ACC112 (cell line): ENCODE measurements at regions not wholly inside any gene's neighbourhood (a gene's known extent, or its start where the extent isn't known, plus 50 kb on each side); places are given as distances from the start of the nearest gene placed in this dataset.
"Not testable (repeated sequence)": the region's sequence is repeated elsewhere in the genome, so short reads cannot be mapped to it uniquely, and the experiment has no call there.

Source experiments
- H2AFZ ChIP-seq: fragments of 200-600 bp; sonication (generic); one replicate; pipeline ENCODE4 v1.6.0; 2017; ENCODE audit warnings: antibody characterized with exemption, low read length; ENCODE audit not compliant: unreplicated experiment
- H3K27ac ChIP-seq: fragments of 200-600 bp; sonication (generic); 2 replicates; pipeline ENCODE4 v1.5.1; 2014; ENCODE audit warnings: low read depth, mild to moderate bottlenecking, antibody characterized with exemption, low read length, moderate library complexity
- H3K27me3 ChIP-seq: fragments of 200-600 bp; sonication (generic); 2 replicates; pipeline ENCODE4 v1.6.1; 2014; ENCODE audit warnings: mild to moderate bottlenecking, antibody characterized with exemption, low read length, moderate library complexity, mixed read lengths; ENCODE audit not compliant: insufficient read depth
- H3K36me3 ChIP-seq: fragments of 200-600 bp; sonication (generic); 2 replicates; pipeline ENCODE4 v1.6.1; 2016; ENCODE audit warnings: mild to moderate bottlenecking, antibody characterized with exemption, low read length, moderate library complexity, mixed read lengths; ENCODE audit not compliant: insufficient read depth
- H3K4me1 ChIP-seq: fragments of 200-600 bp; sonication (generic); one replicate; pipeline ENCODE4 v1.6.1; 2016; ENCODE audit warnings: low read length, mixed read lengths; ENCODE audit not compliant: insufficient read depth, unreplicated experiment, control insufficient read depth
- H3K4me3 ChIP-seq: fragments of 200-600 bp; sonication (generic); 2 replicates; pipeline ENCODE4 v1.5.1; 2014; ENCODE audit warnings: mild to moderate bottlenecking, low read depth, low read length
- H3K79me2 ChIP-seq: fragments of 200-600 bp; sonication (generic); one replicate; pipeline ENCODE4 v1.6.0; 2016; ENCODE audit warnings: low read length; ENCODE audit not compliant: control insufficient read depth, unreplicated experiment, insufficient read depth

DNA sequence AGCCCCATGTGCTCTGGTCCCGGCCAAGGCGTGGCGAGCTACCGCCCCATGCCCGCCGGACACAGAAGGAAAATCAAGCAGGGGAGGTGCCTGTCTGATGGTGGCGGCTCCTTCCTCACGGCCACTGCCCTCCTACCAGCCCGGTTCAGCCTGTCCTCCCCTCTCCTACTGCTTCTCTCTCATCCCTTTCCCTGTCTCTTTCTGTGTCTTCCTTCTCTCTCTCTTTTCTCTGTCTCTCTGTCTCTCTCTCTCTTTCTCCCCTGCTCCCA is 279.1 kb downstream of the ASMT start:
- no peaks in the 10 kb centered on the region for H3K4me1 ChIP-seq

DNA sequence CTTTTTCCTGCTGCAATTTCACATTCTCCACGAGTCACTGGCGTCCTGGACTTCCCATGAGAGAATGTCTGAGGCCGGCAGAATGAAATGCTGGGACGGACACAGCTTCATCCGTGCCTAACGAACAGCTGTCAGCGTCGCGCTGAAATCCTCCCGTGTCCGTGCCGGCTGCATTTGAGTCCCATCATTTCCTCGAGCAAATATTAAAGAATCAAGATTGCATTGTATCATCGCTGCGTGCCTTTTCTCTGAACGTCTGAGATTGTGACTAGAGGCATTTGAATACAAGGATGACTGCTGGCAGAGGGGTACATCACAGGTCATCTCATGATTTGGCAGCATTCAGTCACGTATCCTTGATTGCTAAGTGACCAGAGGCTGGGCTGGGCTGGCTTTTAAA is 279.9 kb downstream of the ASMT start:
- Histone ChIP-seq H3K4me1 (no peaks in the 10 kb centered on the region), H3K27me3 (no peaks in the 10 kb centered on the region), H3K27ac (no peak overlapping the region), H3K36me3 (no peaks in the 10 kb centered on the region), H3K4me3 (no peak overlapping the region), H2AFZ (no peak overlapping the region), H3K79me2 (no peaks in the 10 kb centered on the region)

More for the DNA sequence above, 279.1 kb downstream of the ASMT start:
- Histone ChIP-seq H2AFZ (no peak overlapping the region), H3K36me3 (no peaks in the 10 kb centered on the region), H3K79me2 (no peaks in the 10 kb centered on the region), H3K4me3 (no peak overlapping the region), H3K27me3 (no peaks in the 10 kb centered on the region), H3K27ac (no peak overlapping the region)

DNA sequence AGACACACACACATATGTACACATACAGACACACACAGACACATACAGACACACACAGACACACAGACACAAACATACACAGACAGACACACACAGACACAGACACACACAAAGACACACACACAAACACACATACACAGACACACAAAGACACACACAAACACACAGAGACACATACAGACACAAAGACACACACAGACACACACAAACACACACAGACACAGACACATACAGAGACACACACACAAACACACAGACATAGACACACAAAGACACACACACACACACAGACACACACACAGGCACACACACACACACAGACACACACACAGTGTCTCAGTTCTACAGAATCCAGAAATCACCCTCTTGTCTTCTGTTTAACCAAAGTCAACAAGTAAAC is 280.7 kb downstream of the ASMT start:
- Histone ChIP-seq H3K36me3 (no peaks in the 10 kb centered on the region), H3K27ac (no peak overlapping the region), H3K27me3 (no peaks in the 10 kb centered on the region), H3K4me1 (no peaks in the 10 kb centered on the region), H3K4me3 (no peak overlapping the region), H2AFZ (no peak overlapping the region), H3K79me2 (no peaks in the 10 kb centered on the region)

DNA sequence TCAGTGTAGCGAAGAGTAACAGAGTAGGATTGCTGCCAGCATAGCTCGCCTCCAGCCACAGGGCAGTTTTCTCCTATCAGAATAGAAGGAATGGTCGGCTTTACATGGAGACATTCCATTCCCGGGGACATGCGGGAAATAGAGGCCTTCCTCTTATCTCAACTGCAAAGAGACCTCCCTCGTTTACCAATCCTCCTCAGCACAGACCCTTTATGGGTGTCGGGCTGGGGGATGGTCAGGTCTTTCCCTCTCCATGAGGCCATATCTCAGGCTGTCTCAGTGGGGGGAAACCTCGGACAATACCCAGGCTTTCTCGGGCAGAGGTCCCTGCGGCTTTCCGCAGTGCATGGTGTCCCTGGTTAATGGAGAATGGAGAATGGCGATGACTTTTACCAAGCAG is 285.0 kb downstream of the ASMT start:
- Histone ChIP-seq H3K4me3 (no peak overlapping the region), H3K27ac (no peak overlapping the region), H3K27me3 (no peaks in the 10 kb centered on the region), H3K4me1 (no peaks in the 10 kb centered on the region), H3K79me2 (no peaks in the 10 kb centered on the region), H3K36me3 (no peaks in the 10 kb centered on the region), H2AFZ (no peak overlapping the region)

DNA sequence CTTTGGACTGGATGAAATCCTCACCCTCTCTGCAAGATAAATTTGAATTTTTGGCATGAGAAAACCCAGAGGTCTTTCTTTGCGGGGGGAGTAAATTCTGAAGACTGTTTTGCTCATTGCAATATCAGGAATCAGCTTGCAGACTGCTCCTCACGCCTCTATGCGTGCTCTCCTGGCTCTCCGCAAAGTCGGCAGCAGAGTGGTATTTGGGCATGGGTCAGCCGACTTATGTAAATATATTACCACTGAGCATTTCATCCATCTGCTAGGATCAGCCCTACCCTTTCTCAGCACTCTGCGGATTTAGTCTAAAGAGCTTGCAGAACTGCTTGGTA is 288.0 kb downstream of the ASMT start:
- Histone ChIP-seq H3K27me3 (no peaks in the 10 kb centered on the region), H2AFZ (no peak overlapping the region), H3K4me1 (no peaks in the 10 kb centered on the region), H3K27ac (no peak overlapping the region), H3K36me3 (no peaks in the 10 kb centered on the region), H3K79me2 (no peaks in the 10 kb centered on the region), H3K4me3 (no peak overlapping the region)

DNA sequence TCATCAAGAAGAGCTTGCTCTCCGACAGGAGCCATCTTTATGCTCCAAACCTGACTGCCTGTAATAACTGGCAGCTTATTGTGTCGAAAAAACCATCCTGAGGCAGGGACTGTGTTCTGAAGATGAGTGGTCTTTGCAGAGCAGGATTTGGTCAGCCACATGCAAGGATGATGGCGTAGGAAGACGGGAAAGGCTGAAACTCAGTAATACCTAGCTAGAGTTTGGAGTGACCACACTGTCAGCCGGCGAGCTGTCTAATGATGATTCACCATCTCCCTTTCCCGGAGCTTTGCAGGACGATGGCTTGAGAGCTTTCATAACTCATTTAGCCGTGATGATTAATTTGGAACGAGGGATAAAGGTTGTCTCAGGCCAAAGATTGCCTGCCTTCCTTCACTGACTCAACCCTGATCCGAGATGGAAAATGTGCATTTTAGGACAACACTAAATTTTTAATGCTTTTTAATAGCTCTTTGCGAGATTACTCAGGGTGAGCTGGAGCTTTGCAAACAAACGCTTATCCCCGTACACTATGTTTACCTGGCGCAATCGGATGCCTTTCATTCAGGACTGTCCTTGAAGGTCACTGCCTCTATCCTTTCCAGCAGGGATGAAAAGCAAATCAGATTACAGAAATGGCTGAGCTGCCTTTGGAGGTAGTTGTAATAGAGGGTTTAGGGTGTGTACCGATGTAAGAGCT is 288.5 kb downstream of the ASMT start:
- no peak overlapping the region for H2AFZ ChIP-seq
- no peak overlapping the region for H3K4me3 ChIP-seq
- no peaks in the 10 kb centered on the region for H3K4me1 ChIP-seq
- H3K79me2 ChIP-seq = no peaks in the 10 kb centered on the region
- H3K27ac ChIP-seq = no peak overlapping the region
- no peaks in the 10 kb centered on the region for H3K36me3 ChIP-seq
- no peaks in the 10 kb centered on the region for H3K27me3 ChIP-seq

DNA sequence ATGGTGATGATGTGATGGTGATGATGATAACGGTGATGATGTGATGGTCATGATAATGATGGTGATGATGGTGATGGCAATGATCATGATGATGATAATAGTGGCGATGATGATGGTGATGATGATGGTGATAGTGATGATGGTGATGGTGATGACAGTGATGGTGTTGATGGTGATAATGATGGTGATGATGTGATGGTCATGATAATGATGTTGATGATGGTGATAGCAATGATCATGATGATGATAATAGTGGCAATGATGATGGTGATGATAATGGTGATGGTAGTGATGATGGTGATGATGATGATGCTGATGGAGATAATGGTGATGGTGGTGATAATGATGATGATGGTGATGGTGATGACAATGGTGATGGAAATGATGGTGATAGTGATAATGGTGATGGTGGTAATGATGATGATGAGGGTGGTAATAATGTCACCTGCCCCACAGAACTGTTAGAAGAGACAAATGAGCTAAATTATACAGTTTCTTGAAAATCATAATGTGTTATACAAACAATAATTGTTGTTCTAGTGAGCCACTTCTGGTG is 289.9 kb downstream of the ASMT start:
- Histone ChIP-seq H2AFZ (no peak overlapping the region), H3K4me1 (no peaks in the 10 kb centered on the region), H3K79me2 (no peaks in the 10 kb centered on the region), H3K4me3 (no peak overlapping the region), H3K36me3 (no peaks in the 10 kb centered on the region), H3K27me3 (no peaks in the 10 kb centered on the region), H3K27ac (no peak overlapping the region)

DNA sequence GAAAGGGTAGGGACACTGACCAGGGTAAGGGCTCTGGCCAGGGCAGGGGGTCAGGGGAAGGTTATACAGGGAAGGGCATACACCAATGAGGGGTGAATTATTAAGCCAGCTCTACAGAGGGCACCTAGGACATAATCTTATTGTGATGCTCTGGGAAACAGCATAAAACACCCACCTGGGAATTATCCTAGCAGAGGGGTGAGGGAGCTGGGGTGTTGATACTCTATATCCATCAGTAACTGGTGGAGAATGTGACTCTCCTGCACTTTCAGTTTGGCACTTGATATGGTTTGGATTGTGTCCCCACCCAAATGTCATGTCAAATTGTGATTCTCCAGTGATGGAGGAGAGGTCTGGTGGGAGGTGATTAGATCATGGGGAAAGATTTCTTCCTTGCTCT is 291.2 kb downstream of the ASMT start:
- Histone ChIP-seq H2AFZ (no peak overlapping the region), H3K36me3 (no peaks in the 10 kb centered on the region)

DNA sequence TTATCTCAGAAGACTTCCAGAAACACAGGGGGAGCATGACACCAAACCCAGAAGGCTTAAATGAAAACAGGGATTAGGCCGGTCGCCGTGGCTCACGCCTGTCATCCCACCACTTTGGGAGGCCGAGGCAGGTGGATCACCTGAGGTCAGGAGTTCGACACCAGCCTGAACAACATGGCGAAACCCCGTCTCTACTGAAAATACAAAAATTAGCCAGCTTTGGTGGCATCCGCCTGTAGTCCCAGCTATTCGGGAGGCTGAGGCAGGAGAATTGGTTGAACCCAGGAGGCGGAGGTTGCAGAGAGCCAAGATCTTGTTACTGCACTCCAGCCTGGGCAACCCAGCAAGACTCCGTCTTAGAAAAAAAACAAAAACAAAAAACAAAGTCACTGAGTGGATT is 294.1 kb downstream of the ASMT start:
- H3K79me2 ChIP-seq, H3K27me3 ChIP-seq: not testable (repeated sequence)

More for the DNA sequence above, 291.2 kb downstream of the ASMT start:
- H3K27me3 ChIP-seq = no peaks in the 10 kb centered on the region
- no peak overlapping the region for H3K4me3 ChIP-seq
- no peaks in the 10 kb centered on the region for H3K79me2 ChIP-seq
- H3K4me1 ChIP-seq = no peaks in the 10 kb centered on the region
- H3K27ac ChIP-seq = no peak overlapping the region

DNA sequence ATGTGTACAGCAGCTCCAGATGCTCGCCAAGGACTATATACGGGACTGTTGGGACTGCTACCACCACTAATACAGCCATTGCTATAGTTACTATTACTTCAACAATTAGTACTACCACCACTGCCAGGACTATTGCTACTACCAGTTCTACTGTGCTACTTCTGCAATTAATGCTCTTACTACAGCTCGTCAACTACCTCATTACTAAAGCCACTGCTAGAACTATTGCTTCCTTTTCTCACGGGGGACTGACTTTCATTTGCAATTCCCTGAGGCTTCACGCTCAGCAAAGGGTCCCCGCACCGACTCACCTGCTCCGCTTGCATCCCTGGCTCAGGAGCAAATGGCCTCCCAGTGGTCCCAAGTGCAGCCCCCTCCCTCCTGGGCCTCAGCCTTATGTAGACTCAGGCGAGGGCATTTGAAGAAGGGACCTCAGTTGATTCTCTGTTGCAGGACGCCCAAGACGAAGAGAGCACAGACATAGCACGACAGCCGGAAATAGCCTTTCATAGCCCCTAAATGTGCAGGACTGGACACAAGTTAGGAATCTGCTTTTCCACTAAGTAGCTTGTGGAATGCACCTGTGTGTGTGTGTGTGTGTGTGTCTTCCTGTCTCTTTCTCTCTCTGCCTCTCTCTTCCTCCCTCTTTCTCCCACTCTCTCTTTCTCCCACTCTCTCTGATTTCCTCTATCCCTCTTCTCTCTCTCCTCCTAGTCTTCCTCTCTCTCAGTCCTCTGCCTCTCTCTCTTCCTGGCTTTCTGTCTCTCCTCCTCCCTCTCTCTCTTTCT is 294.8 kb downstream of the ASMT start:
- H2AFZ ChIP-seq = no peak overlapping the region
- no peaks in the 10 kb centered on the region for H3K27me3 ChIP-seq
- H3K36me3 ChIP-seq = no peaks in the 10 kb centered on the region
- H3K27ac ChIP-seq = no peak overlapping the region
- no peaks in the 10 kb centered on the region for H3K79me2 ChIP-seq
- no peak overlapping the region for H3K4me3 ChIP-seq
- H3K4me1 ChIP-seq = no peaks in the 10 kb centered on the region

More for the DNA sequence above, 294.1 kb downstream of the ASMT start:
- not testable (repeated sequence) for H3K4me3 ChIP-seq, H2AFZ ChIP-seq, H3K4me1 ChIP-seq, H3K27ac ChIP-seq, H3K36me3 ChIP-seq

DNA sequence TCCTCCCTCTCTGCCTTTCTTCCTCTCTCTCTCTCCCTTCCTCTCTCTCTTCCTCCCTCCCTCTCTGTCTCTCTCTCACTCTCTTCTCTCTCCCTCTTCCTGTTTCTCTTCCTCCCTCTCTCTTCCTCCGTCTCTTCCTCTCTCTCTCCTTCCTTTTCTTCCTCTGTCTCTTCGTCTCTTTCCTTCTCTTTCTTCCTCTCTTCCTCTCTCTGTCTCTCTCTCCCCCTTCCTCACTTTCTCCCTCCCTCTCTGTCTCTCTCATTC is 295.3 kb downstream of the ASMT start:
- Histone ChIP-seq H2AFZ (no peak overlapping the region), H3K4me1 (no peaks in the 10 kb centered on the region), H3K27me3 (no peaks in the 10 kb centered on the region), H3K36me3 (no peaks in the 10 kb centered on the region), H3K4me3 (no peak overlapping the region), H3K79me2 (no peaks in the 10 kb centered on the region), H3K27ac (no peak overlapping the region)
